GM21619 (cell line): ENCODE measurements at regions not wholly inside any gene's neighbourhood (a gene's known extent, or its start where the extent isn't known, plus 50 kb on each side); places are given as distances from the start of the nearest gene placed in this dataset.
"Not testable (repeated sequence)": the region's sequence is repeated elsewhere in the genome, so short reads cannot be mapped to it uniquely, and the experiment has no call there.

Experiments used
- ATAC-seq: cut with Tn5 transposase; IDR thresholded peaks from one replicate; pipeline ENCODE4 v1.9.1; 2021; ENCODE audit not compliant: unreplicated experiment

DNA sequence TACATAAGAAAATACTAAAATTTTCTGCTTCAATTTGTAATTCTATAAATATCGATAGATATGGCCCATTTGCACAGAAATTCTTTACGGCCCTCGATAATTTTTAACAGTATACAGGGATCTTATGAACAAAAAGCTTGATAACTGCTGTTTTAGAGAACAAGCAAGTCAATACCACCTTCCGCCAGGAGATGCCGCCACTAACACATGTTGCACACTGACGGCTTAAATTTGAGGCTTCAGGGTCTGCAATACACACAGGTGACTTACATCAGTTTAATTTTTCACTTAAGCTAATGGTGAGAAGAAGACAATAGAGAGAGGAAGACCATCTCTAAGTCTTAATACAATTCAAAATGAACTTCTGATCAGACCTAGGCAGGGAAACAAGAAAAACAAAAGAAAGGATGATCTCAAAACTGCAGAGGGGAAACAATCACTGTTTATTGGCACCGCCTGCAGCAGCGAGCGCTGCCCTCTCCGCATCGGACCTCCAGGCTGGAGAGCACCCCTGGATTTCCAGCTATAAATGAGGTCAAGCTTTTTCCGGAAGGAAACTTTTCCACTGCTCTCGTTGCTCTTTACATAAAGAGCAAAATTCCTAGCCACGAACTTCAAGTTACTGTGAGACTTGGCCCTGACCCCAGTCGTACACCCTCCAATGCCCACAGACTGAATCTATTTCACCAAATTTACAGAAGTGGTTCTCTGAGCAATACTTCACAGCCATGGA lies 53.9 kb downstream of the OTOR start:
- ATAC-seq = peak; percentile 82

DNA sequence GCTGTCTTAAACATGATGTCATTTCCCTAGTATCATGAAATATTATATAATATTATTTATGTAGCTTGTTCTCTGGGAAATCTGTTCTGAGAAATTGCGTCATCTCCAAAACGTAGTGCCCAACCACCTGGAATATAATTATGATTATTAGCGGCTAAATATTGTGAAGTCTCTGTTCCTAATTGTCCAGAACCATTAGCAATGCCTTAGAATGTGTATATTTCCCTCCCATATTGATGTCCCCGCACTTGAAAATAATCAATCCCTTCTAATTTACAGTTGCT lies 54.4 kb downstream of the OTOR start:
- ATAC-seq = no peak

DNA sequence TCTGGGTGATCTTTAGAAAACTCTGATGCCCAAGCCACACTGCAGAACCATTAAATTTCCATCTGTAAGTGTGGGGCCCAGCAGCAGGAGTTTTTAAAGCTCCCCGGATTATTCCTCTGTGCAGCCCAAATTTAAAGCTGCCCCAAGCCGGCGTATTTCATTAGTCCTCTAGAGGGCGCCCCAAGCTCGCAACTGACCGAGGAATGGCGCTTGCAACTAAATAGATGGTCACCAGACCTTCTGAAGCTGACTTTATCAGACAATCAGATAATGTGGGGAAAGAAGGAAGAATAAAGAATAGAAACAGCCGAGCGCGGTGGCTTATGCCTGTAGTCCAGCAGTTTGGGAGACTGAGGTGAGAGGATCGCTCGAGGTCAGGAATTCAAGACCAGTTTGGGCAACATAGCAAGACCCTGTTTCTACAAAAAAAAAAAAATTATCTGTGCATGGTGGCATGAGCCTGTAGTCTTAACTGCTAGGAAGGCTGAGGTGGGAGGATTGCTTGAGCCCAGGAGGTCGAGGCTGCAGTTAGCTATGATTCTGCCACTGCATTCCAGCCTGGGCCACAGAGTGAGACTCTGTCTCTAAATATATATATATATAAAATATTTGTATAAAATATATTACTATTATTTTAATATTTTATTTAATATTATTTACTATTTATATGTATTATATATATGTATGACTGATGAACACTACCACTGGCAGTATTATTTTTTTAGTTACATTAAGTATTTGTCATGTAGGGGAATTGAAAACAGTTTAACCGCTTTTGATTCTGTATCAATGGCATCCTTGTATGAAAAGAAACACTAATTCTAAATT lies 56.0 kb downstream of the OTOR start:
- no peak for ATAC-seq

DNA sequence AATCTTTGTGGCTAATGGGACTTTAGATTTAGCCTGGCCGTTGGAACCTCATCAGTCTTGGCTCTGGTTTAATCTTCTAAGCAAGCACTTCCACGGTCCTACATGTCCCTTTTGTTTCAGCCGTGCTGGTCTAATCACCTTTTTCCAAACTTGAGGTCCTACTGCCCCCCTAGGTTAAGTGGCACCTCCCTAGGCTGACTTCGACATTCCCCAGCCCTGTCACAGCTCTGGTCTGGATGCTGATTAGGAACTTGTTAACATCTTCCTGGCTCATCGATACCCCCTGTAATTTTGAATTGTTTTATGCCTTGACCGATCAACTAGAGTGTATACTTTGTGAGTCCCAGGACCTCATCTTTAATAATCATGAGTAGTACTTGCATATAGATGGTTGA lies 56.6 kb downstream of the OTOR start:
- no peak for ATAC-seq

DNA sequence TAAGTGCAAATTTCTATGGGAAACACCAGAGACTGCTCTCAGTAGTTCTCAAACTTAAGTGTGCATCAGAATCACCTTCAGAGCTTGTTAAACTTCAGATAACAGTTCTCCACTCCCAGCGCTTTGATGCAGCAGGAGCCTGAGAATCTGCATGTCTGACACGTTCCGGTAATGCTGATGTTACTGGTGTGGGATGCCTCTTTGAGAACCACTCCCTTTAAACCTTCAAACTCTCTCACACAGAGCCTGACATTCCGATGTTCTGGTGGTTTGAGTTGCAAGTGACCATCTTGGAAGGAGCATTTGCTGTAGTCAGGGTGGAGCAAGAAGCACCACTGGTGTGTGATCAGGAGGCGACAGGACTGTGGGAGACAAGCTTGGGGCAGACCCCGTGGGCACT lies 57.9 kb downstream of the OTOR start:
- ATAC-seq = no peak

DNA sequence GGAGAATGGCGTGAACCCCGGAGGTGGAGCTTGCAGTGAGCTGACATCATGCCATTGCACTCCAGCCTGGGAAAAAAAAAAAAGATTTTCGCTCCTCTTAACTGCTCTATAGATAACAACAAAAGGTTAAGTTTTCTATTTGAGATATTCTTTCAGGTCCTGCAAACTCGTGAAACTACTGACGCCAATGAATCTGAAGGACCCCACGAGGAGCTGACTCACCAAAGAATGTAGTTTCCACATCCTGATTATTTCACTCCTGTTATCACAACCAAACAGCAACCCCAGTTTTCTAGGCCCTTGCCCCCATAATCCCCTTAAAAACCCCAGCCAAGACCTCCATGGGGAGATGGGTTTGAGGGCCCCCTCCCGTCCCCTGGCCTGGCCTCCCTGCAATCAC lies 58.7 kb downstream of the OTOR start:
- ATAC-seq = no peak

DNA sequence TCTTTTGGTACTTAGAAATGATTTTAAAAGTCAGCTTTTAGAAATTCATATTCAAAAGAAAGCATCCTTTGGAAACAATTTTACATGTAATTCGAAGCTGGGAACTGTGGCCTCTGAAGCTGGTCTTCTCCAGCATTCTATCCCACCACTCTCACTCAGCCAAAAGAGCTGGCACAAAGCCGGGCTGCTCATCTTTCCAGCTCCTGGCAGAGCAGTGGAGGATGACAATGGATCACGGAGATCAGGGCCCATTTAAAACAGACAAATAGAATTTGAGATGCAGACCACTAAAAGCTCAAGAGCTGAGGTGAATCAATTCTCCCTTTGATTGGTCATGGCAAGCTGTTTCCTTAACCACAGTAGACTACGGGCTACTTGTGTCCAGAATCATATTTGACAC lies 60.6 kb downstream of the OTOR start:
- no peak for ATAC-seq

DNA sequence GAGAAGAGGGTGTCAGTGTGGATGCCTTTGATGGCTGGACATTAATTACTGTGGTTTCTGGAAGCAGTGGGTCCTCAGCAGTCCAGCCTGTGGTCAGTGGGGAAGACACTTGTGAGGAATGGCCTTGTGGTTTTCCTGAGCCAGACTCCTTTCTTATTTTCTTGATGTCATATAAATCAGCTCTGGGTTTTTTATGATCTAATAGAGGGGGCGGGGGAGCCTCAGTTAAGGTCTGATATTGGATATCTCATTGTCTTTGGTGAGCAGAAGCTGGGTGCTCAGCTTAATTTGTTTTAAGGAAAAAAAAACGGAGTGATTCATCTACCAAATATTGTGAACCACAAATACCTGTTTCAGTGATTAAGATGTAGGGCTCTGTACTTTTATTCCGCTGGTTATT lies 62.1 kb downstream of the OTOR start:
- no peak for ATAC-seq

DNA sequence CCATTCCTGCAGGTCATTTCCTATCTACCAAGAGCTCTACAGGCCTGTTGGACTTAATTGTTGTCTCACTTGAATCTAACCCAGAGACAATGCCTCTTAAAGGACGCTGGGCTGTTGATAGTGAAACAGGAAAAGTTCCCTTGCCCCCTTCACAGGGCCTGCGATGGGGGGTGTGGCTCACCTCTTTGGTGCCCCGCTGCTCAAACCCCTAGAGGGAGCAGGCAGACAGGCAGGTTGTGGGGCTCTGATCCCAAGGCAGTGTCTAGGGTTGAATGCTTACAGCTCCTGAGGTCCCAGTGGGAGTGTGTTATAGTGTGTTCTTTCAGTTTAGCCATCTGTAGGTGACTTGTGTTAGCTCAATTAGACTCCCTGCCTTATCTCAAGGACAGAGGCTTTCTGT lies 68.0 kb downstream of the OTOR start:
- ATAC-seq = no peak

DNA sequence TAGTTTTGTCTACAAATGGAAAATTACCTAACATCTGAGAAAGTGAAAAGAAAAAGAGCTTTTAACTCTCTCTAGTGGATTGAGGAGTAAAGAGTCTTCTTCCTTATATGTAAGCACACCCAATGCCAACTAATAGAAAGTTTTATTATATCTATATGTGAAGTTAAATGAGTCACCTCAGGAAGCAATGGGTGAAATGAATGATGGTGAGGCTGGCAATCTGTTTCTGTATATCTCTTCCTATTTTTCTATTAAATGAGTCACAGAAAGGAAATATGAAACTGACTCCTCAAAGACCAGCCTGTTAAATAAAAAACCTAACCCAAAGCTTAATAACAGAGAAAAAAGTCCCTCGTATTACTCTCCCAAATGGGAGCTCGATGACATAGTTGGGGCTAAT lies 71.3 kb downstream of the OTOR start:
- ATAC-seq = no peak

DNA sequence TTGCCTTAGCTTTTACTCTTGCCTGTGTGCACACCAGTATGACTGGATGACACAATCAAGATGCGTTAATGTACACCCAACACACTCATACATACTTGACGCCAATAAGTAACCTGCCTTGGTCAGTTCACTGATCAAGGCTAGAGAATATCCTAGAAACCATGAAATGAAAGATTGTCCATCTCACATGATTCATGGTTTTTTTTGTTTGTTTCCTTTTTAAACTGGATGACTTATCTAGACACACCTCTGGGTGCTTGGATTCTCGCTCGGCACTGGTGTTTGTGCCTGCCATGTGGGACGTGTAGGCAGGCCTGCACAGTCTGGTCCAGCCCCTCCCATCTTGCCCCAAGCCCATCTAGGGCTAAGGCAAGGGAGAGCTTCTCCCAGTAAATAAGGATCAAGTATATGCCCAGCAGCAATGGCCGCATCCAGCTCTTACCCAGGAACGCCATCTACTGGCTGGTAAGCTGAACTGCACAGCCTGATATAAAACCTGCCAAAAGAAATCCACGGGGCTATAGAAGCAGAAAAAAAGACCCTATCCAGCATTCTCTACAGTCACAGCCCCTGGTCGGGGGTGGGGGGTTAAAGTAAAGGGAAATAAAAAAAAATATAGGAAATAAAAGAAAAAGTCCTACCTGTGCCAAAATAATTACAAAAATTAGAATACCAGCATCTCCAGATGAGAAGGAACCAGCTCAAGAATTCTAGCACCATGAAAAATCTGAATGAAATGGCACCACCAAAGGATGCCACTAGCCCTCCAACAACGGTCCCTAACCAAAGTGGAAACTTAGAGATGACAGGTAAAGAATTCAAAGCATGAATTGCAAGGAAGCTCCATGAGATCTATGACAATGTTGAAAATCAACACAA lies 73.3 kb downstream of the OTOR start:
- ATAC-seq = peak; percentile 79

DNA sequence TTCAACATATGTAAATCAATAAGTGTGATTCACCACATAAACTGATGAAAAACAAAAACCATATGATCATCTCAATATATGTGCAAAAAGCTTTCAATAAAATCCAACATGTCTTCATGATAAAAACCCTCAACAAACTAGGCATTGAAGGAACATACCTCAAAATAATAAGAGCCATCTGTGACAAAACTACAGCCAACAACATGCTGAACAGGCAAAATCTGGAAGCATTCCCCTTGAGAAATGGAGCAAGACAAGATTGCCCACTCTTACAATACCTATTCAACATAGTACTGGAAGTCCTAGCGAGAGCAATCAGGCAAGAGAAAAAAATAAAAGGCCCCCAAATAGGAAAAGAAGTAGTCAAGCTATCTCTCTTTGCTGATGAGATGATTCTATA lies 76.5 kb downstream of the OTOR start:
- no peak for ATAC-seq

DNA sequence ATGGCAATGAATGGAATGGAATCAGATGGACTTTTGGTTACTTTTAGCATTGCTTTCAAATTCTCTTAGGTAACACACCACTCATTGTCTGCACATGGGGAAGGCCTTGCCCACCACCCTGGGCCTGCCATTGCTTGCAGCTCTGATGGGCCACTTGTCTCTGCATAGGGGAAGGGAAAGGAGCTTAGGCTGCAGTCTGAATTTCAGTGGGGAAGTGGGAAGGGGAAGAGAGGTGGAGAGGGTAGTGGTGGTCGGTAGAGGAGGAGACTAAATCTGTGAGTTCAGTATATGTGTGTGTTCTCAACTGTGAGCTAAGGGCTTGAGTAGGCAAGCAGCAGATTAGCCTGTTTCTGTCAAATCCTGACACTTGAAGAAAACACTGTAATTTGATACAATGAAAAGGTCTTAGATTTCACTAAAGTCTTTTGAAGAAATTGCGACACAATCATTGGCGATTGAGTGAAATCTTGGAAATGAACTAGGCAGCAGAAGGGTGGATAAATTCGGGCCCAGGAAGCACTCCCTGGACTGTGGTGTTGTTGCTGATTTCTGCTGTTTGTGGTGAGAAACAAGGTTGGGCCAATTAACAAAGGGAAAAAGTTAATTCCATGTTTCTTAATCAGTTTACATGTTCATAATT lies 80.6 kb downstream of the OTOR start:
- ATAC-seq = no peak

DNA sequence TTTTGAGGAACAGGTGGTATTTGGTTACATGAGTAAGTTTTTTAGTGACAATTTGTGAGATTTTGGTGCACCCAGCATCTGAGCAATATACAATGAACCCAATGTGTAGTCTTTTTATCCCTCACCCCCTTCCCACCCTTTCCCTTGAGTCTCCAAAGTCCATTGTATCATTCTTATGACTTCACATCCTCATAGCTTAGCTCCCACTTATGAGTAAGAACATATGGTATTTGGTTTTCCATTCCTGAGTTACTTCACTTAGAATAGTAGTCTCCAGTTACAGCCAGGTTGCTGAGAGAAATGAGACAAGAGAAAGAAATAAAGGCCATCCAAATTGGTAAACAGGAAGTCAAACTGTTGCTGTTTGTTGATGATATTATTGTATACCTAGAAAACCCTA lies 87.5 kb downstream of the OTOR start:
- ATAC-seq = not testable (repeated sequence)

DNA sequence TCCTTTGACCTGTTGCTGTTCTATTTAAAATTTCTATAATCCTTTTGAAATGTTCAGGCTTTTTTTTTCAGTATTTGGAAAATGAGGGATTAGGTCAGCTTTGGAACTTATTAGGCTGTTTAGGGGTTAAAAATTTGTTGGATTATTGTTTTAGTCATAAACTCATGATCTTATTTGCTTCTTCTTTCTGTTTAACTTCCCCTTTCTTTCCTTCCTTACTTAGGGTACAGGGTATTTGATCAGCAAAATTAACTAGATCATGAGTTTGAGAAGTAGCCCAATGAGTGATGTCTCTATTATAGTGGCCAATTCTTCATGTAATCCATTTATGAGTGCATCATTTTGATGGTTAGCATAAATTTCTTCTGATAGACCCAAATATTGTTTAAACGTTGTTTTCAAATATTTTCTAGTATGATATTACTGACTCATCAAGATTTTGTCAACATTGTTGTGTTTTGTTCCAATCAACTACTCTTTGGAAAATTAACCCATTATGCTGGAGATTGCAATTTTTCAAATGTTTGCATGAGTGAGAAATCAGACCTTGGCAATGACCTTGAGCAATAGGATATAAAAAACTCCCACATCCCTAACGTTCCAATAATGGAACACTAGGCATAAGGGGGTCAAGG lies 94.4 kb downstream of the OTOR start:
- ATAC-seq = no peak

DNA sequence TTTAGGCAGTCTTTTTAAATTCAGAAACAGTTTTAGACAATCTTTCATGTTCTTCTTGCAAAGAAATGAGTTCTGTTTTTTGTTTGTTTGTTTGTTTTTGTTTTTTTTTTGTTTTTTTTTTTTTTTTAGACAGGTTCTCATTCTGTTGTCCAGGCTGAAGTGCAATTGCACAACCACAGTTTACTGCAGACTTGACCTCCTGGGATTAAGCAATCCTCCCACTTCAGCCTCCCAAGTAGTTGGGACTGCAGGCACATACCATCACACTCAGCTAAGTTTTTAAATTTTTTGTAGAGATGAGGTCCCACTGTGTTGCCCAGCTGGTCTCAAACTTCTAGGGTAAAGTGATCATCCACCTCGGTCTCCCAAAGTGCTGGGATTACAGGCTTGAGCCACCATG lies 96.2 kb downstream of the OTOR start:
- no peak for ATAC-seq

DNA sequence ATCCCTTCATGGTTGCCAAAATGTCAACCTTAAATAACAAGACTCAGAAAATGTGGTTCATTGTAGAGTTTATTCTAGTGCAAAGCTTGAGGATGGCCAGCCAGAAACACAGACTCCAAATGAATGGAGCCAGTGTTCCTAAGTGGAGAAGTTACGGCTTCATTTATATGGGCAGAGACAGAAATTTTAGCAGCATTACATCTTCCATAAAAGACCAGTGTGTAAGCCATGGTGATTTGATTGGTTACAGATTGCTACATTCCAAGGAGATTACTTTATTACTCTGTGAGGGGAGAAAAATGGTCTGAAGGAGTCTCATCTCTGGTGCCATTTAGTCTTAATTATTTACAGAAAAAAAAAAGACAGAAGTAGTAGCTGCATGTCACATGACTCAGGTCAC lies 97.8 kb downstream of the OTOR start:
- no peak for ATAC-seq

DNA sequence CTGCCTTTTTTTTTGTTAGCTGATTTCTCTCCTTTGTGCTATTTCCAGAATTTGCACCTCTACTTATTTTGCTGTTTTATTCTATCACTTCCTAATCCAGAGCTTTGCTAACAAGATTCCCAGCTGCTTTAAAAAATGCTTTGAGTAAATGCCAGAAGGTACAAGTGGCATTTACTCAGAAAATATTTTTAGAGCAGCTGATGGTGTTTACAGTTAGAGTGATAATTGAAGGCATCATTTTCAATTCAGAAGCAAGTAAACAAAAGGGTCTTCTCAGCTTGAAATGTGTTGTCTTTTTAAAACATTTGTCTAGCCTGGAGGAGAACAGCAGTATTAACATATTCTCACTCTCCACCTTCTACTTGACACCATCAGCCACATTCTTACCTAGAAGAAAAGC lies 99.9 kb downstream of the OTOR start:
- ATAC-seq = no peak

DNA sequence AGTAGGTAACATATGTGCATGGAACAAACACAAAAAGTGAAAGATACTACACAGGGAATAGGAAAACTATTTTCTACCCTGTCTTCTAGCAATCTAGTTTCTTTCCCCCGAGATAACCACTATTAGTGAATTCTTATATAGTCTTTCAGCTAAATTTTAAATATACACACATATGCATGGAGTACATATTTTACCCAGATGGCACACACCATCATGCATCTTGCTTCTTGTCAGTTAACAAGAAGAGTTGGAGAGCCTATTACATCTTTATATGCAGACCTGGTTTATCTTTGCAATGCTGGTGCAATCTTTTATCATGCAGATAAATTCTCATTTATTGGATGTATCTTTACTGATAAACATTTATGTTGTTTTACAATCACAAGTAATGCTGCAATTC lies 100.4 kb downstream of the OTOR start:
- ATAC-seq = no peak

DNA sequence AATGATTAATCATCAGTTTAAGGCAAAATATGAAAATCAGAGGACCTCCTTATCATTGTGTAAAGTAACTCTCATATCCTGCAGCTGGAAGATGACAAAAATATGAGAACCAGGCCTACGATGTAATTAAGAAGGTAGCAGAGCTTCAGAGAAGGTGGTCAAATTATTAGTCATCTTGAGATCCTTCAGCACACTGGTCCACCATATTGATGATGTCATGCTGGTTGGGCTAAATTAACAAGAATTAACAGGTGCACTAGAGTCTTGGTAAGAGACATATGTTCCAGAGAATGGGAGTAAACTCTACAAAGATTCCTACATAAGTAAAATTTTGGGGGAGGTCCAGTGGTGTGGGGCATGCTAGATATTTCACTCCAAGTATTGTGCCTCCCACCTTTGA lies 112.8 kb downstream of the OTOR start:
- ATAC-seq = no peak

DNA sequence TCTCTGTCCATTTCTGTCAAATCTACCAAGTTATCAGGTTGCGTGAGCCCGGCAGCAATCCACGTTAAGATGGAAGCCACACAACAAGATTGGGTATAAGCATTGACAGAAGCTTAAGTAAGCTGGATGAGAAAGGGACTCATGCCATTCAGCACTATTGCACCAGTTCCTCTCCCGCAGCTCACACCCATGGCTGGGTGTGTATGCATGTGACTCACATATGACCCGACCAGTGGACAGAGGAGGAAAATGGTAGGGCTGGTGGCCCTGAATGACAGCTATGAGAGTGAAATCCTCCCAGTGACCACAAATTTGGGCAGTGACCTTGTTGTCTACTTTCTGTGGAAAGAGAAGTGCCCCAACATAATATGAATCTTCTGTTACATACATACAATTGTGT lies 113.5 kb downstream of the OTOR start:
- no peak for ATAC-seq
